ENCODE measurements at regions not wholly inside any gene's neighbourhood (a gene's known extent, or its start where the extent isn't known, plus 50 kb on each side); places are given as distances from the start of the nearest gene placed in this dataset.
"Not testable (repeated sequence)": the region's sequence is repeated elsewhere in the genome, so short reads cannot be mapped to it uniquely, and the experiment has no call there.

DNA sequence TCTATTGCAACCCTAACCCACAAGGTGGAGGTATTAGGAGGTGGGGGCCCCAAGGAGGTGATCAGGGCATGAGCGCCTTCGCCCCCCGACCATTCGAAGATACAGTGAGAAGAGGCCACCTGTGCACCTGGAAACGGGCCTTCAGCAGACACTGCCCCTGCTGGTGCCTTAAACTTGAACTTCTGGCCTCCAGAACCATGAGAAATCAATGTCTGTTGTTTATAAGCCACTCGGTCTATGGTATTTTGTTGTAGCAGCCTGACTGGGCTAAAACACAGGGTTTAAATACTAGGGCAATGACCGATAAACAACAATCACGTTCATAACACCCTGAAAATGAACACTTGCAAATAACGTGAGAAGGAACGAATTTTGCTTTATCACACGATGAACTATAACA is 85.2 kb upstream of the USP29 start:
- DNase-seq (ENCODE audit: low spot score in 2 of 2): no peak
- Histone ChIP-seq H3K27me3 (no peaks in the 10 kb centered on the region), H3K27ac (no peak overlapping the region), H3K4me3 (no peak overlapping the region), H3K36me3 (no peaks in the 10 kb centered on the region), H3K9me3 (peaks cover 0 to 67% (median 1%) of the 10 kb centered on the region in 4 donors), H3K4me1 (no peaks in the 10 kb centered on the region)
- 76% methylated on average over 11 of the region's 11 CpGs for WGBS, 2 donors
- TF ChIP-seq, protein P1, sequence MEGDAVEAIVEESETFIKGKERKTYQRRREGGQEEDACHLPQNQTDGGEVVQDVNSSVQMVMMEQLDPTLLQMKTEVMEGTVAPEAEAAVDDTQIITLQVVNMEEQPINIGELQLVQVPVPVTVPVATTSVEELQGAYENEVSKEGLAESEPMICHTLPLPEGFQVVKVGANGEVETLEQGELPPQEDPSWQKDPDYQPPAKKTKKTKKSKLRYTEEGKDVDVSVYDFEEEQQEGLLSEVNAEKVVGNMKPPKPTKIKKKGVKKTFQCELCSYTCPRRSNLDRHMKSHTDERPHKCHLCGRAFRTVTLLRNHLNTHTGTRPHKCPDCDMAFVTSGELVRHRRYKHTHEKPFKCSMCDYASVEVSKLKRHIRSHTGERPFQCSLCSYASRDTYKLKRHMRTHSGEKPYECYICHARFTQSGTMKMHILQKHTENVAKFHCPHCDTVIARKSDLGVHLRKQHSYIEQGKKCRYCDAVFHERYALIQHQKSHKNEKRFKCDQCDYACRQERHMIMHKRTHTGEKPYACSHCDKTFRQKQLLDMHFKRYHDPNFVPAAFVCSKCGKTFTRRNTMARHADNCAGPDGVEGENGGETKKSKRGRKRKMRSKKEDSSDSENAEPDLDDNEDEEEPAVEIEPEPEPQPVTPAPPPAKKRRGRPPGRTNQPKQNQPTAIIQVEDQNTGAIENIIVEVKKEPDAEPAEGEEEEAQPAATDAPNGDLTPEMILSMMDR (IDR thresholded peaks at IDR 0.05): no peak
- TF ChIP-seq EP300 (IDR thresholded peaks at IDR 0.05): no peak
- TF ChIP-seq POLR2A (IDR thresholded peaks at IDR 0.05): no peak

DNA sequence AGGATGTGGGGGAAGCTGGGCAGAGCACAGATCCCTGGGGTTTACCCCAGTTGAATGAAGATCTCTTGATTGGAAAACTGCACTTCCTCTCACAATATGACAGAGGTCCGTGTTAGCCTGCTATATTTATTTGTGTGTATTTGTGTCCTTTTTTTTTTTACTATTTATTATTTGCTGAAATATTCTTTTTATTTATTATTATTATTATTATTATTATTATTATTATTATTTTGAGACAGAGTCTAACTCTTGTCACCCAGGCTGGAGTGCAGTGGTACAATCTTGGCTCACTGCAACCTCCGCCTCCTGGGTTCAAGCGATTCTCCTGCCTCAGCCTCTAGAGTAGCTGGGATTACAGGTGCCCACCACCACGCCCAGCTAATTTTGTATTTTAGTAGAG is 84.0 kb upstream of the USP29 start:
- H3K4me1 ChIP-seq; DNase-seq (ENCODE audit: low spot score in 2 of 2); H3K27ac ChIP-seq; H3K4me3 ChIP-seq; H3K27me3 ChIP-seq; H3K36me3 ChIP-seq: not testable (repeated sequence)
- H3K9me3 ChIP-seq: peaks cover 0 to 64% (median 1%) of the 10 kb centered on the region in 4 donors
- whole genome bisulfite sequencing, 2 donors: 90 to 92% methylated on average over 4 of the region's 4 CpGs

DNA sequence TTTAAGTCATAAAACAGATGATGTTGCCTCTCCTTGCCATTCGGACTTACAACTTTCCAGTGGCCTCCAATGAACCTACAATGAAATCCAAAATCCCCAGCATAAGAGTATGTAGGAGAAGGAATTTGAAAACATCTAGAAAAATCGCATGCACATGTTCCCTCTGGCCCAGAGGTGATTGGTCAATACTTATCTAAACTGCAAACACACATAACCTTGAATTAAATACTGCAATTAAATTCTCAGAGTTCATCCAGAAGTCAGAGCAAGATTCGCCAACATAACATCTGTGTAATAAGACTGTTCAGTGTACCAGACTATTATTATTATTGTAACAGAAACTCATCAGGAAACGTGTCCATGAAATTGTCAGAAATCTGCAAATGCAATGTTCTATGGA is 82.2 kb upstream of the USP29 start:
- H3K27me3 ChIP-seq: no peaks in the 10 kb centered on the region
- no peak overlapping the region for H3K4me3 ChIP-seq
- no peak overlapping the region for H3K27ac ChIP-seq
- H3K4me1 ChIP-seq: no peaks in the 10 kb centered on the region
- 44 to 47% methylated on average over 4 of the region's 4 CpGs for WGBS, 2 donors
- DNase-seq (ENCODE audit: low spot score in 2 of 2): no peak
- H3K36me3 ChIP-seq: no peaks in the 10 kb centered on the region
- H3K9me3 ChIP-seq: peaks cover 0 to 53% (median 1%) of the 10 kb centered on the region in 4 donors
- TF ChIP-seq POLR2A (IDR thresholded peaks at IDR 0.05) (no peak), EP300 (IDR thresholded peaks at IDR 0.05) (no peak)
- TF ChIP-seq, protein P1 (IDR thresholded peaks at IDR 0.05): no peak

DNA sequence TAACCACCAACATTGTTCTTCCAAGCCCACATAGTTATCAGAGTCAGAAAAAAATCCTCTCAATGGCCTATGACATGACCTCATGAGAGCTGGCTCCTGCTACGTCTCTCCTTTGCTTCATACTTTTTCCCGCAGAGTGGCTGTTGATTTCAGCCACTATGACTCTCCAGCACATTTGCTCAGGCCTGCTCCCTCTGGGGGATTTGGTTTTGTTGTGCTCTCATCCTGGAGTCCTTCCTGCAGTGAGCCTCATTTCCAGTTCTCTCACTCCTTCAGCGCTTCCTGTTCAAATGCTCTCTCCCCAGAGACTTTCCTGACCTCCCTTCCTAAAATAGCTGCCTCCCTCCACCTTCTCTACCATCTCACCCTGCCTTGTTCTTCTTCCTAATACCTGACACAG is 72.0 kb upstream of the USP29 start:
- no peak overlapping the region for H3K27ac ChIP-seq
- 53 to 67% methylated on average over 3 of the region's 3 CpGs for WGBS, 2 donors
- DNase-seq (ENCODE audit: low spot score in 2 of 2): no peak
- H3K27me3 ChIP-seq: no peaks in the 10 kb centered on the region
- peaks cover 0 to 71% (median 0%) of the 10 kb centered on the region in 4 donors for H3K9me3 ChIP-seq
- no peak overlapping the region for H3K4me3 ChIP-seq
- H3K4me1 ChIP-seq: no peaks in the 10 kb centered on the region
- TF ChIP-seq POLR2A (IDR thresholded peaks at IDR 0.05) (no peak), EP300 (IDR thresholded peaks at IDR 0.05) (no peak)
- TF ChIP-seq, protein P1 (IDR thresholded peaks at IDR 0.05): no peak
- no peaks in the 10 kb centered on the region for H3K36me3 ChIP-seq

DNA sequence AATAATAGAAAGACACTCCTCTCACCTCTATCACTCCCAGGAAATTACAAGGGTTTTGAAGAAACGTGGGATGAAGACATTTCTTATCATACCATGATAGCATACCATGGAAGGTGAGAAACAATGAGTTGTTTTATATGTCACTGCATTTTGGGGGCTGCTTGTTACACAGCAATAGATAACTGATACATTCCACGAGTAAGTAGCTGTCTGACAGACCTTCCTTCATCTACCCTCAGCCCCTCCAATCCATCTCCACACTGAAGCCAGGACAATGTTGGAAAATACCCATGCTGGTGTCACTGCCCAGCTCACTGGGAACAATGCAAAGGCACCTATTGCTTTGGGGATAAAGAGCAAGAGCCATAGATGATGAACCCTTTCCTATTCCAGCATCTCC is 68.9 kb upstream of the USP29 start:
- Histone ChIP-seq H3K4me1 (no peaks in the 10 kb centered on the region), H3K36me3 (no peaks in the 10 kb centered on the region), H3K27ac (no peak overlapping the region), H3K27me3 (no peaks in the 10 kb centered on the region), H3K4me3 (no peak overlapping the region), H3K9me3 (peaks cover 0 to 71% (median 0%) of the 10 kb centered on the region in 4 donors)
- DNase-seq (ENCODE audit: low spot score in 2 of 2): no peak
- WGBS, 2 donors: 59 to 68% methylated on average over 2 of the region's 2 CpGs
- TF ChIP-seq, protein P1 (IDR thresholded peaks at IDR 0.05): no peak
- no peak for TF ChIP-seq POLR2A (IDR thresholded peaks at IDR 0.05)
- no peak for TF ChIP-seq EP300 (IDR thresholded peaks at IDR 0.05)

DNA sequence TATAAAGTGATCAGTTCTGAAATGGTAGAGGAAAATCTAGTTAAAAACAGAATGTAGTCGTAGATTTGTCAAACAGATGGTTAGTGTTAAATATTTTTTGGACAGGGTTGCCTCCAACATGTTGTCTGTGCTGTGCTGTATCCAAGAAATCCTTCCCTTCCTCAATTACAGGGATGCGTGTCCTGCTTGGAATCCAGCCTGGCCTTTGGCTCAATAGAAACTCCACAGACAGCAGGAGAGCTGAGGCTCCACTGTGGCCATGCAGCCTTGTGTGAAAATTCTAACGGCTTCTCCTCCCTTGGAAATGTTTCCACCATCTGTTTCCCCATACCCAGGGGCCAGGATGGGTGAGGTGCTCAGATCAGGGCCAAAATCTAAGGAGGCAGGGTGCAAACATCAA is 67.7 kb upstream of the USP29 start:
- no peak for TF ChIP-seq EP300 (IDR thresholded peaks at IDR 0.05)
- TF ChIP-seq POLR2A (IDR thresholded peaks at IDR 0.05): no peak
- TF ChIP-seq, protein P1 (IDR thresholded peaks at IDR 0.05): no peak
- no peaks in the 10 kb centered on the region for H3K27me3 ChIP-seq
- WGBS, 2 donors: 44% methylated on average over 3 of the region's 3 CpGs
- H3K9me3 ChIP-seq: peaks cover 0 to 66% (median 0%) of the 10 kb centered on the region in 4 donors
- no peak overlapping the region for H3K27ac ChIP-seq
- DNase-seq (ENCODE audit: low spot score in 2 of 2): no peak
- no peaks in the 10 kb centered on the region for H3K4me1 ChIP-seq
- no peaks in the 10 kb centered on the region for H3K36me3 ChIP-seq
- no peak overlapping the region for H3K4me3 ChIP-seq

Measured in tibial nerve (tissue), 4 donors.